ENCODE measurements at regions not wholly inside any gene's neighbourhood (a gene's known extent, or its start where the extent isn't known, plus 50 kb on each side); places are given as distances from the start of the nearest gene placed in this dataset.

DNA sequence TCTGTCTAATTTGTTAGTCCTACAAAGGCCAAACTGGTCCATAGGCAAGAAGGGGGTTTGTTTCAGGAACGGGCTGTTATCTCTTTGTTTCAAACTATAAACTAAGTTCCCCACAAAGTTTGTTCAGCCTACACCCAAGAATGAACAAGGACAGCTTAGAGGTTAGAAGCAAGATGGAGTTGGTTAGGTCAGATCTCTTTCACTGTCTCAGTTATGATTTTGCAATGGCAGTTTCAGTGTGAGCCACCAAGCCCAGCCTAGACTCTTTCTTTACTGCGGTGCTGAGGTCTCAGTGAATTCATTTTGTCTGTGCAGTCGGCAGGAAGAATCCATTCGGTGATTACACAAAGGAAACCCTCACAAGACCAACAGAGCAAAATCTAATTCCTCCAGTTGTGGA, 56.6 kb upstream of the ABCC4 start:
- H3K9me3 ChIP-seq, result no peaks in the 10 kb centered on the region
- H3K4me1 ChIP-seq (ENCODE audit: control insufficient read depth in 1 of 2, insufficient read depth in 1 of 2, low read depth in 1 of 2, low read length in 1 of 2), result no peaks in the 10 kb centered on the region
- H3K36me3 ChIP-seq, result no peaks in the 10 kb centered on the region
- H3K27ac ChIP-seq, result no peak overlapping the region
- no peak for TF ChIP-seq CTCF (IDR thresholded peaks at IDR 0.05)
- H3K27me3 ChIP-seq, result no peaks in the 10 kb centered on the region
- no peak overlapping the region for H3K4me3 ChIP-seq (ENCODE audit: low read depth in 1 of 2, low read length in 1 of 2)

GRCh38 chr13:95360052-95360451, 58.8 kb upstream of the ABCC4 start:
- Histone ChIP-seq H3K27me3 (no peaks in the 10 kb centered on the region), H3K4me3 (ENCODE audit: low read depth in 1 of 2, low read length in 1 of 2) (no peak overlapping the region), H3K36me3 (no peaks in the 10 kb centered on the region), H3K4me1 (ENCODE audit: control insufficient read depth in 1 of 2, insufficient read depth in 1 of 2, low read depth in 1 of 2, low read length in 1 of 2) (no peaks in the 10 kb centered on the region), H3K27ac (no peak overlapping the region), H3K9me3 (no peaks in the 10 kb centered on the region)
- no peak for TF ChIP-seq CTCF (IDR thresholded peaks at IDR 0.05)

DNA sequence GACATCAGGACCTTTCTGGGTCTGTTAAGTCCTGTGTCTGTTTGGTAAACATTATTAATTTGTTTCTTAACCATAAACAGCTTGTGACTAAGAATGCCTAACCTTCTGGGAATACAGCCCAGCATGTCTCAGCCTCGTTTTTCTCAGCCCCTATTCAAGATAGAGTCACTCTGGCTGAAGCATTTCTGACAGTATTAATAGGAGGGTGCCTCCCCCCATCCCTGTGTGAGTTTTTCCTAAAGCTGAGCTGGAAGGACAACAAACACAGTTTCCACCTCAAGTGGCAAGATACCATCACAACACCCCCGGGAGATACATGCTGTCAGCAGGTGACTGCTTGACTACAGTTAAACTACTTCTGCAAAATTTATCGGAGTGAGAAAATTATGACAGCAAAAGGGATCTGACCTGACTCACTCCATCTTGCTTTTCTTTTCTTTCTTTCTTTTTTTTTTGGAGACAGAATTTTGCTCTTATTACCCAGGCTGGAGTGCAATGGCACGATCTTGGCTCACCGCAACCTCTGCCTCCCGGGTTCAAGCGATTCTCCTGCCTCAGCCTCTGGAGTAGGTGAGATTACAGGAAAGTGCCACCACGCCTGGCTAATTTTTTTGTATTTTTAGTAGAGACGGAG, 59.3 kb upstream of the ABCC4 start:
- no peaks in the 10 kb centered on the region for H3K9me3 ChIP-seq
- no peak overlapping the region for H3K4me3 ChIP-seq (ENCODE audit: low read depth in 1 of 2, low read length in 1 of 2)
- H3K36me3 ChIP-seq, result no peaks in the 10 kb centered on the region
- no peak overlapping the region for H3K27ac ChIP-seq
- H3K27me3 ChIP-seq, result no peaks in the 10 kb centered on the region
- TF ChIP-seq CTCF (IDR thresholded peaks at IDR 0.05), result no peak
- H3K4me1 ChIP-seq (ENCODE audit: control insufficient read depth in 1 of 2, insufficient read depth in 1 of 2, low read depth in 1 of 2, low read length in 1 of 2), result no peaks in the 10 kb centered on the region

- no peak for TF ChIP-seq CTCF (IDR thresholded peaks at IDR 0.05)
- H3K4me3 ChIP-seq (ENCODE audit: low read depth in 1 of 2, low read length in 1 of 2), result no peak overlapping the region
- no peak overlapping the region for H3K27ac ChIP-seq
- no peaks in the 10 kb centered on the region for H3K4me1 ChIP-seq (ENCODE audit: control insufficient read depth in 1 of 2, insufficient read depth in 1 of 2, low read depth in 1 of 2, low read length in 1 of 2)
- H3K9me3 ChIP-seq, result no peaks in the 10 kb centered on the region
- no peaks in the 10 kb centered on the region for H3K27me3 ChIP-seq
- no peaks in the 10 kb centered on the region for H3K36me3 ChIP-seq
These were observed 60.4 kb upstream of the ABCC4 start for GRCh38 chr13:95361686-95362085.

GRCh38 chr13:95362666-95363065, 61.4 kb upstream of the ABCC4 start:
- no peaks in the 10 kb centered on the region for H3K4me1 ChIP-seq (ENCODE audit: control insufficient read depth in 1 of 2, insufficient read depth in 1 of 2, low read depth in 1 of 2, low read length in 1 of 2)
- no peaks in the 10 kb centered on the region for H3K36me3 ChIP-seq
- TF ChIP-seq CTCF (IDR thresholded peaks at IDR 0.05), result no peak
- no peak overlapping the region for H3K27ac ChIP-seq
- H3K27me3 ChIP-seq, result no peaks in the 10 kb centered on the region
- H3K9me3 ChIP-seq, result no peaks in the 10 kb centered on the region
- H3K4me3 ChIP-seq (ENCODE audit: low read depth in 1 of 2, low read length in 1 of 2), result no peak overlapping the region
